SU-DHL-6 (cell line): ENCODE measurements at regions not wholly inside any gene's neighbourhood (a gene's known extent, or its start where the extent isn't known, plus 50 kb on each side); places are given as distances from the start of the nearest gene placed in this dataset.

Experiments used
- H2AFZ ChIP-seq: fragments of 200-600 bp; sonication (generic); 2 replicates; pipeline ENCODE4 v1.6.1; 2014; ENCODE audit warnings: low read depth, mild to moderate bottlenecking, moderate library complexity, mixed read lengths, antibody characterized with exemption, low read length; ENCODE audit not compliant: severe bottlenecking
- H3F3A ChIP-seq: fragments of 200-600 bp; shearing (Covaris generic); 2 replicates; pipeline ENCODE4 v1.6.0; 2016; ENCODE audit warnings: antibody characterized with exemption, mild to moderate bottlenecking; ENCODE audit not compliant: insufficient read depth
- H3K27ac ChIP-seq: fragments of 200-600 bp; sonication (generic); 2 replicates; pipeline ENCODE4 v1.5.1; 2016; ENCODE audit warnings: low read depth, mild to moderate bottlenecking, low read length, moderate library complexity, mixed read lengths
- H3K27me3 ChIP-seq: fragments of 200-600 bp; sonication (generic), shearing (Covaris generic); 2 replicates; pipeline ENCODE4 v1.6.0; 2014; ENCODE audit warnings: mild to moderate bottlenecking, low read length
- H3K36me3 ChIP-seq: fragments of 200-600 bp; sonication (generic); 2 replicates; pipeline ENCODE4 v1.6.1; 2014; ENCODE audit warnings: mild to moderate bottlenecking, low read length, mixed read lengths
- H3K4me2 ChIP-seq: fragments of 300-600, 200-600 bp; shearing (Covaris generic), sonication (generic); 2 replicates; pipeline ENCODE4 v1.6.0; 2014; ENCODE audit warnings: low read length, low read depth, mild to moderate bottlenecking; ENCODE audit not compliant: poor library complexity, severe bottlenecking
- H3K4me3 ChIP-seq: fragments of 200-600 bp; sonication (generic); 2 replicates; pipeline ENCODE4 v1.5.1; 2014; ENCODE audit warnings: antibody characterized with exemption, low read length, mild to moderate bottlenecking, mixed read lengths; ENCODE audit not compliant: insufficient read depth, poor library complexity, severe bottlenecking
- H3K79me2 ChIP-seq: fragments of 200-600 bp; sonication (generic); 2 replicates; pipeline ENCODE4 v1.6.1; 2014; ENCODE audit warnings: mild to moderate bottlenecking, low read length, moderate library complexity; ENCODE audit not compliant: insufficient read depth
- H3K9ac ChIP-seq: fragments of 200-600 bp; sonication (generic); 2 replicates; pipeline ENCODE4 v1.7.0; 2014; ENCODE audit warnings: mild to moderate bottlenecking, low read length
- H3K9me2 ChIP-seq: fragments of 200-600 bp; sonication (generic); replicated peaks from 2 replicates; pipeline ENCODE4 v1.6.1; 2014; ENCODE audit warnings: low read length; ENCODE audit not compliant: insufficient read depth
- H3K9me3 ChIP-seq: fragments of 200-600 bp; sonication (generic); 2 replicates; pipeline ENCODE4 v1.6.1; 2014; ENCODE audit warnings: low read length, mixed read lengths; ENCODE audit not compliant: insufficient read depth
- H4K20me1 ChIP-seq: fragments of 200-600 bp; sonication (generic); 2 replicates; pipeline ENCODE4 v1.6.1; 2014; ENCODE audit warnings: low read depth, mild to moderate bottlenecking, antibody characterized with exemption, low read length, moderate library complexity, mixed read lengths
- CTCF ChIP-seq: fragments of 200-600 bp; sonication (generic); IDR thresholded peaks from one replicate; pipeline ENCODE4 v1.5.1; 2017; ENCODE audit warnings: antibody characterized with exemption, mild to moderate bottlenecking, low read length, moderate library complexity; ENCODE audit not compliant: insufficient read depth, poor library complexity, severe bottlenecking
- EZH2phosphoT487 ChIP-seq: fragments of 200-600 bp; sonication (generic), shearing (Covaris generic); conservative IDR thresholded peaks from 2 replicates; pipeline ENCODE4 v1.6.1; 2018; ENCODE audit warnings: mild to moderate bottlenecking, antibody characterized with exemption, low read length, moderate library complexity, mixed read lengths

GRCh38 chr13:21771075-21771474 lies 100.2 kb downstream of the FGF9 start:
- TF ChIP-seq CTCF, result no peak
- no peaks in the 10 kb centered on the region for H3K36me3 ChIP-seq
- no peak overlapping the region for H3K27ac ChIP-seq
- H3K9me2 ChIP-seq, result no peaks in the 10 kb centered on the region
- H3K9me3 ChIP-seq, result no peaks in the 10 kb centered on the region
- H3K27me3 ChIP-seq, result no peaks in the 10 kb centered on the region
- no peaks in the 10 kb centered on the region for H4K20me1 ChIP-seq
- no peak overlapping the region for H3K4me3 ChIP-seq
- no peaks in the 10 kb centered on the region for H3F3A ChIP-seq
- no peak overlapping the region for H2AFZ ChIP-seq
- H3K4me2 ChIP-seq, result no peak overlapping the region
- H3K79me2 ChIP-seq, result no peaks in the 10 kb centered on the region
- H3K9ac ChIP-seq, result no peak overlapping the region

- Histone ChIP-seq H3K79me2 (no peaks in the 10 kb centered on the region), H3K9me2 (no peaks in the 10 kb centered on the region), H3K27ac (no peak overlapping the region), H3K27me3 (no peaks in the 10 kb centered on the region), H3K9ac (no peak overlapping the region), H3K4me3 (no peak overlapping the region), H4K20me1 (no peaks in the 10 kb centered on the region), H3F3A (no peaks in the 10 kb centered on the region), H3K9me3 (no peaks in the 10 kb centered on the region), H3K36me3 (no peaks in the 10 kb centered on the region), H2AFZ (no peak overlapping the region), H3K4me2 (no peak overlapping the region)
- TF ChIP-seq EZH2phosphoT487, result no peak
- TF ChIP-seq CTCF, result no peak
Observed at GRCh38 chr13:21777166-21777565, 106.3 kb downstream of the FGF9 start.

- Histone ChIP-seq H4K20me1 (no peaks in the 10 kb centered on the region), H3K9me2 (no peaks in the 10 kb centered on the region), H3F3A (no peaks in the 10 kb centered on the region), H3K4me3 (no peak overlapping the region), H3K4me2 (no peak overlapping the region), H3K27me3 (no peaks in the 10 kb centered on the region), H3K79me2 (no peaks in the 10 kb centered on the region), H2AFZ (no peak overlapping the region), H3K27ac (no peak overlapping the region), H3K9me3 (no peaks in the 10 kb centered on the region), H3K36me3 (no peaks in the 10 kb centered on the region), H3K9ac (no peak overlapping the region)
- TF ChIP-seq EZH2phosphoT487, result no peak
- TF ChIP-seq CTCF, result no peak
Observed at GRCh38 chr13:21777813-21778212, 106.9 kb downstream of the FGF9 start.

- H3K9me2 ChIP-seq, result no peaks in the 10 kb centered on the region
- H3K4me3 ChIP-seq, result no peak overlapping the region
- H3K27ac ChIP-seq, result no peak overlapping the region
- no peaks in the 10 kb centered on the region for H3K79me2 ChIP-seq
- H3F3A ChIP-seq, result no peaks in the 10 kb centered on the region
- no peak overlapping the region for H3K9ac ChIP-seq
- no peaks in the 10 kb centered on the region; the same call in 1 of the 2 replicates for H3K27me3 ChIP-seq
- no peaks in the 10 kb centered on the region for H3K9me3 ChIP-seq
- H3K36me3 ChIP-seq, result no peaks in the 10 kb centered on the region
- H3K4me2 ChIP-seq, result no peak overlapping the region
- no peak overlapping the region for H2AFZ ChIP-seq
- TF ChIP-seq CTCF (no peak), EZH2phosphoT487 (no peak)
- no peaks in the 10 kb centered on the region for H4K20me1 ChIP-seq
Observed at GRCh38 chr13:21782736-21783135, 111.9 kb downstream of the FGF9 start.
